GM23338 (cell line): ENCODE measurements at regions not wholly inside any gene's neighbourhood (a gene's known extent, or its start where the extent isn't known, plus 50 kb on each side); places are given as distances from the start of the nearest gene placed in this dataset.

Experiments used
- ATAC-seq: fragments of 200-7000 bp; cut with Tn5 transposase; 3 replicates; pipeline ENCODE4 v1.9.1; 2020
- DNase-seq: peaks from one replicate; pipeline ENCODE4 v3.0.0-alpha.2; 2015; ENCODE audit warnings: low spot score
- H2AFZ ChIP-seq: fragments of 200-600 bp; sonication (generic); 2 replicates; pipeline ENCODE4 v1.8.0; 2016; ENCODE audit warnings: antibody characterized with exemption, mild to moderate bottlenecking, moderate library complexity
- H3F3A ChIP-seq: fragments of 200-600 bp; sonication (generic); replicated peaks from 2 replicates; pipeline ENCODE4 v1.8.0; 2017; ENCODE audit warnings: antibody characterized with exemption, mixed run types, low read depth
- H3K27ac ChIP-seq: fragments of 200-600 bp; sonication (generic); 2 replicates; pipeline ENCODE4 v1.6.1; 2016; ENCODE audit warnings: low read depth
- H3K27me3 ChIP-seq: fragments of 200-600 bp; sonication (generic); 2 replicates; pipeline ENCODE4 v1.8.0; 2016; ENCODE audit warnings: mild to moderate bottlenecking, mixed run types, moderate library complexity; ENCODE audit not compliant: insufficient read depth
- H3K36me3 ChIP-seq: fragments of 200-600 bp; sonication (generic); 2 replicates; pipeline ENCODE4 v1.8.0; 2016; ENCODE audit warnings: mild to moderate bottlenecking; ENCODE audit not compliant: insufficient read depth
- H3K4me1 ChIP-seq: fragments of 200-600 bp; sonication (generic); 2 replicates; pipeline ENCODE4 v1.8.0; 2016; ENCODE audit warnings: mild to moderate bottlenecking, moderate library complexity; ENCODE audit not compliant: insufficient read depth
- H3K4me2 ChIP-seq: fragments of 200-600 bp; sonication (generic); 2 replicates; pipeline ENCODE4 v1.7.1; 2017; ENCODE audit warnings: mixed run types
- H3K4me3 ChIP-seq: fragments of 200-600 bp; sonication (generic); 2 replicates; pipeline ENCODE4 v1.6.1; 2016; ENCODE audit warnings: mixed run types
- H3K79me2 ChIP-seq: fragments of 200-600 bp; sonication (generic); replicated peaks from 2 replicates; pipeline ENCODE4 v1.8.0; 2017; ENCODE audit warnings: mild to moderate bottlenecking; ENCODE audit not compliant: insufficient read depth
- H3K9me2 ChIP-seq: fragments of 200-600 bp; sonication (generic); 2 replicates; pipeline ENCODE4 v1.8.0; 2017; ENCODE audit not compliant: insufficient read depth
- H4K20me1 ChIP-seq: fragments of 200-600 bp; sonication (generic); replicated peaks from 2 replicates; pipeline ENCODE4 v1.8.0; 2017; ENCODE audit warnings: mild to moderate bottlenecking; ENCODE audit not compliant: insufficient read depth
- H3K27ac Mint-ChIP-seq: 2 replicates; pipeline ENCODE4 v1.8.0; 2020; ENCODE audit warnings: inconsistent platforms, mild to moderate bottlenecking, moderate library complexity, mixed read lengths
- H3K27me3 Mint-ChIP-seq: 3 replicates; pipeline ENCODE4 v1.8.0; 2022; ENCODE audit warnings: low read depth, mild to moderate bottlenecking, moderate library complexity, mixed read lengths, inconsistent platforms; ENCODE audit not compliant: insufficient read depth, poor library complexity
- H3K36me3 Mint-ChIP-seq: 3 replicates; pipeline ENCODE4 v1.8.0; 2021; ENCODE audit warnings: low read depth, mild to moderate bottlenecking, inconsistent platforms, moderate library complexity, mixed read lengths
- H3K4me1 Mint-ChIP-seq: 3 replicates; pipeline ENCODE4 v1.8.0; 2020; ENCODE audit warnings: mild to moderate bottlenecking, inconsistent platforms, mixed read lengths
- H3K4me3 Mint-ChIP-seq: 3 replicates; pipeline ENCODE4 v1.8.0; 2021; ENCODE audit warnings: moderate library complexity, mild to moderate bottlenecking, inconsistent platforms, mixed read lengths
- H3K9me3 Mint-ChIP-seq: 3 replicates; pipeline ENCODE4 v1.8.0; 2020; ENCODE audit warnings: moderate library complexity, mild to moderate bottlenecking, inconsistent platforms, mixed read lengths
- CREB1 ChIP-seq: fragments of 250-450 bp; sonication (Bioruptor Pico); IDR thresholded peaks from 2 replicates; pipeline ENCODE4 v1.5.0; 2020; ENCODE audit warnings: low read depth, mild to moderate bottlenecking, moderate library complexity
- EZH2 ChIP-seq: fragments of 200-600 bp; sonication (generic); IDR thresholded peaks from one replicate; pipeline ENCODE4 v1.8.0; 2017; ENCODE audit warnings: antibody characterized with exemption, mild to moderate bottlenecking, low read depth; ENCODE audit not compliant: unreplicated experiment
- EZH2phosphoT487 ChIP-seq: fragments of 200-600 bp; sonication (generic); IDR thresholded peaks from one replicate; pipeline ENCODE4 v1.8.1; 2018; ENCODE audit warnings: antibody characterized with exemption; ENCODE audit not compliant: unreplicated experiment
- JUNB ChIP-seq: IDR thresholded peaks from one replicate; pipeline ENCODE4 v1.6.1; 2016; ENCODE audit warnings: antibody characterized with exemption; ENCODE audit not compliant: unreplicated experiment
- NANOG ChIP-seq: IDR thresholded peaks from 2 replicates; pipeline ENCODE4 v1.6.1; 2016; ENCODE audit warnings: antibody characterized with exemption, borderline replicate concordance
- POLR2AphosphoS5 ChIP-seq: IDR thresholded peaks from 2 replicates; pipeline ENCODE4 v1.6.1; 2016; ENCODE audit warnings: antibody characterized with exemption, low read depth
- STAT1 ChIP-seq: IDR thresholded peaks from one replicate; pipeline ENCODE4 v1.6.1; 2016; ENCODE audit warnings: antibody characterized with exemption; ENCODE audit not compliant: unreplicated experiment
- ZNF114 ChIP-seq: fragments of 250-450 bp; sonication (Bioruptor Pico); IDR thresholded peaks from 2 replicates; pipeline ENCODE4 v1.5.0; 2020; ENCODE audit warnings: mild to moderate bottlenecking, moderate library complexity
- ZNF331 ChIP-seq: fragments of 250-450 bp; sonication (Bioruptor Pico); IDR thresholded peaks from 2 replicates; pipeline ENCODE4 v1.5.0; 2020; ENCODE audit warnings: low read depth, mild to moderate bottlenecking, moderate library complexity
- TF ChIP-seq, protein P1 (sequence below): IDR thresholded peaks from 2 replicates; pipeline ENCODE4 v1.6.1; 2016; ENCODE audit warnings: antibody characterized with exemption
- TF ChIP-seq, protein P2 (sequence below), 2 experiments: fragments of 200-600 bp in 1 of 2; sonication (generic) in 1 of 2; conservative IDR thresholded peaks; 2 replicates each; pipeline versions ENCODE4 v1.5.1 to v1.6.1; 2016 to 2017; ENCODE audit warnings: antibody characterized with exemption in 2 of 2, low read depth in 2 of 2, mild to moderate bottlenecking in 2 of 2, moderate library complexity in 1 of 2
- TF ChIP-seq, protein P3 (sequence below): IDR thresholded peaks from one replicate; pipeline ENCODE4 v1.6.1; 2018; ENCODE audit warnings: antibody characterized with exemption; ENCODE audit not compliant: unreplicated experiment
- TF ChIP-seq, protein P4 (sequence below): fragments of 250-450 bp; sonication (Bioruptor Pico); IDR thresholded peaks from 2 replicates; pipeline ENCODE4 v1.5.0; 2020; ENCODE audit warnings: mild to moderate bottlenecking, moderate library complexity

DNA sequence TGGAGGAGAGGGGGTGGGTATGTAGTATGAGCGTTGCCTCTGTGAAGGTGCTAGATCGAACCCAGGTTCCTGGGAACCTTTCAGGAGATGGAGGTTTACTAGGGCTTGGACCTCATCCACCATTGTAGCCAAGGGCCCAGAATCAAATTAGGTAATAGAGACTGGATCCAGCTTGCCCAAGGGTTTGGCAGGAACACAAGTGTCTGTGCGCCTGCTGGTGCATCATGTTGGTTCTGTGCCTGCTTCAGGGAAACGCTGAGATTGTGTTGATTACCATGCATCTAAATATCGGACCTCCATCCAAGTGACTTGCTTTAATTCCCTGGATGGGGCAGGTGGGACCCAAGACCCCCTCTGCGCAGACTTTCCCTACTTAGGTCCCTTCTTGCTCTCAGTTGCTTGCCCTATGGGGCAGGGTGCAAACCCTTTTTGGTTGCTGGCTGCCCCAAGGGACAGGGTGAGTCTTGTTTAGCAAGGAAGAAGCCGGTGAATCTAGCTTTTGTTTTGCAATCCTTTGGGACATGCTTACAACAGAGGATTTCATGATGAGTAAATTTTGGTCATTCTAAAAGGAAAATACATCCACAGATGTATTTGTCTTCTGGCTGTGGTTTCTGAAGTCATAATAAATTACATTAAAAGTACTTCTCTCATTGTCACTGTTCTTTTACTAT is 189.8 kb upstream of the PRICKLE1 start:
- no peaks in the 10 kb centered on the region for H3K36me3 ChIP-seq
- no peak overlapping the region for H3K27ac ChIP-seq
- Mint-ChIP-seq H3K36me3 (no peaks in the 10 kb centered on the region), H3K4me1 (peaks cover 21% of the 10 kb centered on the region), H3K4me3 (no peak overlapping the region), H3K27me3 (peaks cover 8% of the 10 kb centered on the region), H3K27ac (no peak overlapping the region), H3K9me3 (no peaks in the 10 kb centered on the region)
- no peak overlapping the region for H3K4me3 ChIP-seq
- H3K27me3 ChIP-seq, result no peaks in the 10 kb centered on the region
- H3F3A ChIP-seq, result no peaks in the 10 kb centered on the region
- peaks cover 7% of the 10 kb centered on the region; the same call in 1 of the 2 replicates for H3K4me1 ChIP-seq
- H3K9me2 ChIP-seq, result 0 out of 2 replicates have a peak, but pooled peaks cover 6% of the 10 kb centered on the region
- ATAC-seq (no peak), DNase-seq (no peak)
- H4K20me1 ChIP-seq, result no peaks in the 10 kb centered on the region
- no peaks in the 10 kb centered on the region for H3K79me2 ChIP-seq
- no peak overlapping the region for H2AFZ ChIP-seq
- TF ChIP-seq EZH2phosphoT487 (no peak), EZH2 (no peak), ZNF114 (no peak), CREB1 (no peak), STAT1 (no peak), POLR2AphosphoS5 (no peak), ZNF331 (CRISPR knock-in tag) (no peak), NANOG (no peak), JUNB (no peak)
- TF ChIP-seq, protein P1, sequence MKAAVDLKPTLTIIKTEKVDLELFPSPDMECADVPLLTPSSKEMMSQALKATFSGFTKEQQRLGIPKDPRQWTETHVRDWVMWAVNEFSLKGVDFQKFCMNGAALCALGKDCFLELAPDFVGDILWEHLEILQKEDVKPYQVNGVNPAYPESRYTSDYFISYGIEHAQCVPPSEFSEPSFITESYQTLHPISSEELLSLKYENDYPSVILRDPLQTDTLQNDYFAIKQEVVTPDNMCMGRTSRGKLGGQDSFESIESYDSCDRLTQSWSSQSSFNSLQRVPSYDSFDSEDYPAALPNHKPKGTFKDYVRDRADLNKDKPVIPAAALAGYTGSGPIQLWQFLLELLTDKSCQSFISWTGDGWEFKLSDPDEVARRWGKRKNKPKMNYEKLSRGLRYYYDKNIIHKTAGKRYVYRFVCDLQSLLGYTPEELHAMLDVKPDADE, result no peak
- TF ChIP-seq, protein P2, sequence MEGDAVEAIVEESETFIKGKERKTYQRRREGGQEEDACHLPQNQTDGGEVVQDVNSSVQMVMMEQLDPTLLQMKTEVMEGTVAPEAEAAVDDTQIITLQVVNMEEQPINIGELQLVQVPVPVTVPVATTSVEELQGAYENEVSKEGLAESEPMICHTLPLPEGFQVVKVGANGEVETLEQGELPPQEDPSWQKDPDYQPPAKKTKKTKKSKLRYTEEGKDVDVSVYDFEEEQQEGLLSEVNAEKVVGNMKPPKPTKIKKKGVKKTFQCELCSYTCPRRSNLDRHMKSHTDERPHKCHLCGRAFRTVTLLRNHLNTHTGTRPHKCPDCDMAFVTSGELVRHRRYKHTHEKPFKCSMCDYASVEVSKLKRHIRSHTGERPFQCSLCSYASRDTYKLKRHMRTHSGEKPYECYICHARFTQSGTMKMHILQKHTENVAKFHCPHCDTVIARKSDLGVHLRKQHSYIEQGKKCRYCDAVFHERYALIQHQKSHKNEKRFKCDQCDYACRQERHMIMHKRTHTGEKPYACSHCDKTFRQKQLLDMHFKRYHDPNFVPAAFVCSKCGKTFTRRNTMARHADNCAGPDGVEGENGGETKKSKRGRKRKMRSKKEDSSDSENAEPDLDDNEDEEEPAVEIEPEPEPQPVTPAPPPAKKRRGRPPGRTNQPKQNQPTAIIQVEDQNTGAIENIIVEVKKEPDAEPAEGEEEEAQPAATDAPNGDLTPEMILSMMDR (conservative IDR thresholded peaks at IDR 0.05; ENCODE audit: low read depth in 2 of 2), result no peak
- TF ChIP-seq, protein P3, sequence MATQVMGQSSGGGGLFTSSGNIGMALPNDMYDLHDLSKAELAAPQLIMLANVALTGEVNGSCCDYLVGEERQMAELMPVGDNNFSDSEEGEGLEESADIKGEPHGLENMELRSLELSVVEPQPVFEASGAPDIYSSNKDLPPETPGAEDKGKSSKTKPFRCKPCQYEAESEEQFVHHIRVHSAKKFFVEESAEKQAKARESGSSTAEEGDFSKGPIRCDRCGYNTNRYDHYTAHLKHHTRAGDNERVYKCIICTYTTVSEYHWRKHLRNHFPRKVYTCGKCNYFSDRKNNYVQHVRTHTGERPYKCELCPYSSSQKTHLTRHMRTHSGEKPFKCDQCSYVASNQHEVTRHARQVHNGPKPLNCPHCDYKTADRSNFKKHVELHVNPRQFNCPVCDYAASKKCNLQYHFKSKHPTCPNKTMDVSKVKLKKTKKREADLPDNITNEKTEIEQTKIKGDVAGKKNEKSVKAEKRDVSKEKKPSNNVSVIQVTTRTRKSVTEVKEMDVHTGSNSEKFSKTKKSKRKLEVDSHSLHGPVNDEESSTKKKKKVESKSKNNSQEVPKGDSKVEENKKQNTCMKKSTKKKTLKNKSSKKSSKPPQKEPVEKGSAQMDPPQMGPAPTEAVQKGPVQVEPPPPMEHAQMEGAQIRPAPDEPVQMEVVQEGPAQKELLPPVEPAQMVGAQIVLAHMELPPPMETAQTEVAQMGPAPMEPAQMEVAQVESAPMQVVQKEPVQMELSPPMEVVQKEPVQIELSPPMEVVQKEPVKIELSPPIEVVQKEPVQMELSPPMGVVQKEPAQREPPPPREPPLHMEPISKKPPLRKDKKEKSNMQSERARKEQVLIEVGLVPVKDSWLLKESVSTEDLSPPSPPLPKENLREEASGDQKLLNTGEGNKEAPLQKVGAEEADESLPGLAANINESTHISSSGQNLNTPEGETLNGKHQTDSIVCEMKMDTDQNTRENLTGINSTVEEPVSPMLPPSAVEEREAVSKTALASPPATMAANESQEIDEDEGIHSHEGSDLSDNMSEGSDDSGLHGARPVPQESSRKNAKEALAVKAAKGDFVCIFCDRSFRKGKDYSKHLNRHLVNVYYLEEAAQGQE, result no peak
- TF ChIP-seq, protein P4, sequence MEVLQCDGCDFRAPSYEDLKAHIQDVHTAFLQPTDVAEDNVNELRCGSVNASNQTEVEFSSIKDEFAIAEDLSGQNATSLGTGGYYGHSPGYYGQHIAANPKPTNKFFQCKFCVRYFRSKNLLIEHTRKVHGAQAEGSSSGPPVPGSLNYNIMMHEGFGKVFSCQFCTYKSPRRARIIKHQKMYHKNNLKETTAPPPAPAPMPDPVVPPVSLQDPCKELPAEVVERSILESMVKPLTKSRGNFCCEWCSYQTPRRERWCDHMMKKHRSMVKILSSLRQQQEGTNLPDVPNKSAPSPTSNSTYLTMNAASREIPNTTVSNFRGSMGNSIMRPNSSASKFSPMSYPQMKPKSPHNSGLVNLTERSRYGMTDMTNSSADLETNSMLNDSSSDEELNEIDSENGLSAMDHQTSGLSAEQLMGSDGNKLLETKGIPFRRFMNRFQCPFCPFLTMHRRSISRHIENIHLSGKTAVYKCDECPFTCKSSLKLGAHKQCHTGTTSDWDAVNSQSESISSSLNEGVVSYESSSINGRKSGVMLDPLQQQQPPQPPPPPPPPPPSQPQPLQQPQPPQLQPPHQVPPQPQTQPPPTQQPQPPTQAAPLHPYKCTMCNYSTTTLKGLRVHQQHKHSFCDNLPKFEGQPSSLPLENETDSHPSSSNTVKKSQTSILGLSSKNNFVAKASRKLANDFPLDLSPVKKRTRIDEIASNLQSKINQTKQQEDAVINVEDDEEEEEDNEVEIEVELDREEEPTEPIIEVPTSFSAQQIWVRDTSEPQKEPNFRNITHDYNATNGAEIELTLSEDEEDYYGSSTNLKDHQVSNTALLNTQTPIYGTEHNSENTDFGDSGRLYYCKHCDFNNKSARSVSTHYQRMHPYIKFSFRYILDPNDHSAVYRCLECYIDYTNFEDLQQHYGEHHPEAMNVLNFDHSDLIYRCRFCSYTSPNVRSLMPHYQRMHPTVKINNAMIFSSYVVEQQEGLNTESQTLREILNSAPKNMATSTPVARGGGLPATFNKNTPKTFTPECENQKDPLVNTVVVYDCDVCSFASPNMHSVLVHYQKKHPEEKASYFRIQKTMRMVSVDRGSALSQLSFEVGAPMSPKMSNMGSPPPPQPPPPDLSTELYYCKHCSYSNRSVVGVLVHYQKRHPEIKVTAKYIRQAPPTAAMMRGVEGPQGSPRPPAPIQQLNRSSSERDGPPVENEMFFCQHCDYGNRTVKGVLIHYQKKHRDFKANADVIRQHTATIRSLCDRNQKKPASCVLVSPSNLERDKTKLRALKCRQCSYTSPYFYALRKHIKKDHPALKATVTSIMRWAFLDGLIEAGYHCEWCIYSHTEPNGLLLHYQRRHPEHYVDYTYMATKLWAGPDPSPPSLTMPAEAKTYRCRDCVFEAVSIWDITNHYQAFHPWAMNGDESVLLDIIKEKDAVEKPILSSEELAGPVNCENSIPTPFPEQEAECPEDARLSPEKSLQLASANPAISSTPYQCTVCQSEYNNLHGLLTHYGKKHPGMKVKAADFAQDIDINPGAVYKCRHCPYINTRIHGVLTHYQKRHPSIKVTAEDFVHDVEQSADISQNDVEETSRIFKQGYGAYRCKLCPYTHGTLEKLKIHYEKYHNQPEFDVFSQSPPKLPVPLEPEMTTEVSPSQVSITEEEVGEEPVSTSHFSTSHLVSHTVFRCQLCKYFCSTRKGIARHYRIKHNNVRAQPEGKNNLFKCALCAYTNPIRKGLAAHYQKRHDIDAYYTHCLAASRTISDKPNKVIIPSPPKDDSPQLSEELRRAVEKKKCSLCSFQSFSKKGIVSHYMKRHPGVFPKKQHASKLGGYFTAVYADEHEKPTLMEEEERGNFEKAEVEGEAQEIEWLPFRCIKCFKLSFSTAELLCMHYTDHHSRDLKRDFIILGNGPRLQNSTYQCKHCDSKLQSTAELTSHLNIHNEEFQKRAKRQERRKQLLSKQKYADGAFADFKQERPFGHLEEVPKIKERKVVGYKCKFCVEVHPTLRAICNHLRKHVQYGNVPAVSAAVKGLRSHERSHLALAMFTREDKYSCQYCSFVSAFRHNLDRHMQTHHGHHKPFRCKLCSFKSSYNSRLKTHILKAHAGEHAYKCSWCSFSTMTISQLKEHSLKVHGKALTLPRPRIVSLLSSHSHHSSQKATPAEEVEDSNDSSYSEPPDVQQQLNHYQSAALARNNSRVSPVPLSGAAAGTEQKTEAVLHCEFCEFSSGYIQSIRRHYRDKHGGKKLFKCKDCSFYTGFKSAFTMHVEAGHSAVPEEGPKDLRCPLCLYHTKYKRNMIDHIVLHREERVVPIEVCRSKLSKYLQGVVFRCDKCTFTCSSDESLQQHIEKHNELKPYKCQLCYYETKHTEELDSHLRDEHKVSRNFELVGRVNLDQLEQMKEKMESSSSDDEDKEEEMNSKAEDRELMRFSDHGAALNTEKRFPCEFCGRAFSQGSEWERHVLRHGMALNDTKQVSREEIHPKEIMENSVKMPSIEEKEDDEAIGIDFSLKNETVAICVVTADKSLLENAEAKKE (CRISPR knock-in tag), result no peak
- H3K4me2 ChIP-seq, result no peak overlapping the region
